ENCODE measurements at regions not wholly inside any gene's neighbourhood (a gene's known extent, or its start where the extent isn't known, plus 50 kb on each side); places are given as distances from the start of the nearest gene placed in this dataset.
"Not testable (repeated sequence)": the region's sequence is repeated elsewhere in the genome, so short reads cannot be mapped to it uniquely, and the experiment has no call there.

DNA sequence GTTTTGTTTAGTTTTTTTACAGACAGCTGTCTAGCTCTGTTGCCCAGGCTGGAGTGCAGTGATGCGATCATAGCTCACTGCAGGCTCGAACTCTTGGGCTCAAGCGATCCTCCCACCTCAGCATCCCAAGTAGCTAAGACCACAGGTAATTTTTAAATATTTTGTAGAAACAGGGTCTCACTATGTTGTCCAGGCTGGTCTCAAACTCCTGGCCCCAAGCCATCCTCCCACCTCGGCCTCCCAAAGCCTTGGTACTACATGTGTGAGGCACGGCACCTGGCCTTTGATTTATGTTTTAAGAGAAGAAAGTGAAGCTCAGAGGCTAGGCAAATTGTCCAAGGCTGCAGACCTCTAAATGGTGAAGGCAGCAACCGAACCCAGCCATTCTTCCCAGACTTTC, 98.6 kb upstream of the SVIL start:
- Histone ChIP-seq H3K9me3 (ENCODE audit: control insufficient read depth in 2 of 2, low read length in 2 of 2) (no peaks in the 10 kb centered on the region), H3K36me3 (ENCODE audit: control insufficient read depth in 2 of 2, insufficient read depth in 2 of 2, low read length in 2 of 2) (no peaks in the 10 kb centered on the region), H3K27ac (ENCODE audit: low read depth in 2 of 2, low read length in 2 of 2) (peak overlapping the region in 1 of 2 donors; percentile 0), H3K4me1 (ENCODE audit: control insufficient read depth in 2 of 2, insufficient read depth in 2 of 2, low read length in 2 of 2) (peaks cover 21 to 23% of the 10 kb centered on the region in 2 donors), H3K9ac (ENCODE audit: low read depth in 1 of 2, low read length in 2 of 2) (no peak overlapping the region), H3K27me3 (ENCODE audit: control insufficient read depth in 2 of 2, insufficient read depth in 2 of 2, low read length in 2 of 2) (no peaks in the 10 kb centered on the region), H3K4me3 (ENCODE audit: low read length in 2 of 2) (peak overlapping the region in 1 of 2 donors; percentile 80)

DNA sequence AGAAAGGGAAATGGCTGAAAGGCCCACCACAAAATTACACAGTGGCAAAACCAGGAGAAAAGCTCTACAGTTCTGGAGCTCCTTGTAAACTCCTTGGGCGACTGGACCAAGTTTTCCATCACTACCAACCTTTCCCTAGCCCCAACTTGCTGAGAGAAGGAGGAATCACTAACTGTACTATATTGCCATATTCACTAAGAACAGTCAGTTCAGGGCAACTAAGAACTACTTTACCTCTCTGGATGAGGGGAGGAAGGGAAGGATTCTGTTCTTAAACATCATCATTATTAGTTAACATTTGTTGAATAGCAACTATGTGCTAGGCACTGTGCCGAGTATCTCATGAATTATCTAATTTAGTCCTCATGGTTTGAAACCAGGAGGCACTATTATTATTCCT, 98.1 kb upstream of the SVIL start:
- H3K27me3 ChIP-seq (ENCODE audit: control insufficient read depth in 2 of 2, insufficient read depth in 2 of 2, low read length in 2 of 2), result no peaks in the 10 kb centered on the region
- H3K4me1 ChIP-seq (ENCODE audit: control insufficient read depth in 2 of 2, insufficient read depth in 2 of 2, low read length in 2 of 2), result peaks cover 21 to 23% of the 10 kb centered on the region in 2 donors
- no peak overlapping the region for H3K9ac ChIP-seq (ENCODE audit: low read depth in 1 of 2, low read length in 2 of 2)
- H3K9me3 ChIP-seq (ENCODE audit: control insufficient read depth in 2 of 2, low read length in 2 of 2), result no peaks in the 10 kb centered on the region
- H3K4me3 ChIP-seq (ENCODE audit: low read length in 2 of 2), result no peak overlapping the region
- H3K27ac ChIP-seq (ENCODE audit: low read depth in 2 of 2, low read length in 2 of 2), result peak overlapping the region in 1 of 2 donors; percentile 0
- no peaks in the 10 kb centered on the region for H3K36me3 ChIP-seq (ENCODE audit: control insufficient read depth in 2 of 2, insufficient read depth in 2 of 2, low read length in 2 of 2)

DNA sequence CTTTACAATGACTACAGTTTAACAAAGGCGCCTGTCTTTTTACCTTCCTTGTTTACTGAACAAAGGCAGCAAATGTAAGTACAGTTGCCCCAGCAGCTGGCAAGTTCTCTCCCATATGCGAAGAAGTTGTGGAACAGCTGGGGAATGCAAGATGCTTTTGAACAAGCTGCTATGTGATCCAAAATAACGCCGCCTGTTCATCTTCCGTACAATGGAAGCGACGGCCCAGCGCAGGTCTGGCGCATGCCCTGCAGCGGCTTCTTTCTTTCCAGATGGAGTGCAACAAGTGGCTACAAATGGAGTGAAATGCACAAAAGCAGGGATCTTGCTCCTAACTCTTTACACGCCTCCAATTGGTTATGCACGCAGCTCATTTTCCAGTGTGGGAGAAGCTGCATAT, 97.0 kb upstream of the SVIL start:
- Histone ChIP-seq H3K27me3 (ENCODE audit: control insufficient read depth in 2 of 2, insufficient read depth in 2 of 2, low read length in 2 of 2) (no peaks in the 10 kb centered on the region), H3K4me3 (ENCODE audit: low read length in 2 of 2) (no peak overlapping the region), H3K9ac (ENCODE audit: low read depth in 1 of 2, low read length in 2 of 2) (no peak overlapping the region), H3K4me1 (ENCODE audit: control insufficient read depth in 2 of 2, insufficient read depth in 2 of 2, low read length in 2 of 2) (peaks cover 19 to 23% of the 10 kb centered on the region in 2 donors), H3K27ac (ENCODE audit: low read depth in 2 of 2, low read length in 2 of 2) (peak overlapping the region in 1 of 2 donors; percentile 9), H3K36me3 (ENCODE audit: control insufficient read depth in 2 of 2, insufficient read depth in 2 of 2, low read length in 2 of 2) (no peaks in the 10 kb centered on the region), H3K9me3 (ENCODE audit: control insufficient read depth in 2 of 2, low read length in 2 of 2) (no peaks in the 10 kb centered on the region)

DNA sequence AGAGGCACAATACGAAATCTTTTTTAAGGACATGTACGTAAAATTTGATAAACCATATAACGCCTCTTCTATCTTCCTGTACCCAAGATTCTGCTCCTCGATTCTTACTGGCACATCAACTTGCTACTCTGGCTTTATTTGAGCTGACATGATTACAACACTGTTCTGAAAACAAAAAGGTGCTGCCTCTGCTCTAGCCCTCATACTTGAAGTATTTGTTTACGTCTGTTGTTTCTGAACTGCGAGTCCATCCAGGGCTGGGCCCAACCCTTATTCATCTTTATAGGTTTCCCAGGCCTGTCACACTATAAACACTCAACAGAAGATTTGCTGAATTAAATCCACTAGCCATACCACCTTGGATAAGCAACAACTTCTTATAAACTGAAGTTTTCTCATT, 96.2 kb upstream of the SVIL start:
- H3K36me3 ChIP-seq (ENCODE audit: control insufficient read depth in 2 of 2, insufficient read depth in 2 of 2, low read length in 2 of 2), result no peaks in the 10 kb centered on the region
- peaks cover 17 to 23% of the 10 kb centered on the region in 2 donors for H3K4me1 ChIP-seq (ENCODE audit: control insufficient read depth in 2 of 2, insufficient read depth in 2 of 2, low read length in 2 of 2)
- no peak overlapping the region for H3K4me3 ChIP-seq (ENCODE audit: low read length in 2 of 2)
- H3K9me3 ChIP-seq (ENCODE audit: control insufficient read depth in 2 of 2, low read length in 2 of 2), result no peaks in the 10 kb centered on the region
- peak overlapping the region in 1 of 2 donors; percentile 17 for H3K27ac ChIP-seq (ENCODE audit: low read depth in 2 of 2, low read length in 2 of 2)
- no peaks in the 10 kb centered on the region for H3K27me3 ChIP-seq (ENCODE audit: control insufficient read depth in 2 of 2, insufficient read depth in 2 of 2, low read length in 2 of 2)
- H3K9ac ChIP-seq (ENCODE audit: low read depth in 1 of 2, low read length in 2 of 2), result no peak overlapping the region

DNA sequence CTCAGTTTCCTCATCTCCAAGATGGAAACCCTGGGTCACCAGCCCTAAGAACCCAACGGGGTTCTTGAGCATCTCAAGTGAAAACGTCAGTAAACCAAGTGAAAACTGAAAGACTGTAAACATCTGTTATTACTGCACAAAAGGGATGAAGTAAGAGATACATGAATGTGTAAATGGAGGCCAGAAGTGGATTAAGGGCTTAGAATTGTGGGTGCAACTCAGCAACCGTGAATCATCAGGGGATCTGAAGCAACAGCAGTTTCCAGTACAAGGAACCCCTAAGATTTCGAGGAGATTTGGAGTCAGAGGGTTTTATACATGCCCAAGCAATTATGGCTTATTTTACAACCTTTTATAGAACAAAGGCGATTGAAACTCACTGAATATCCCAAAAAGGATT, 95.7 kb upstream of the SVIL start:
- H3K9me3 ChIP-seq (ENCODE audit: control insufficient read depth in 2 of 2, low read length in 2 of 2), result no peaks in the 10 kb centered on the region
- H3K4me3 ChIP-seq (ENCODE audit: low read length in 2 of 2), result no peak overlapping the region
- H3K27me3 ChIP-seq (ENCODE audit: control insufficient read depth in 2 of 2, insufficient read depth in 2 of 2, low read length in 2 of 2), result no peaks in the 10 kb centered on the region
- H3K36me3 ChIP-seq (ENCODE audit: control insufficient read depth in 2 of 2, insufficient read depth in 2 of 2, low read length in 2 of 2), result no peaks in the 10 kb centered on the region
- no peak overlapping the region for H3K9ac ChIP-seq (ENCODE audit: low read depth in 1 of 2, low read length in 2 of 2)
- peaks cover 20 to 24% of the 10 kb centered on the region in 2 donors for H3K4me1 ChIP-seq (ENCODE audit: control insufficient read depth in 2 of 2, insufficient read depth in 2 of 2, low read length in 2 of 2)
- peak overlapping the region in 1 of 2 donors; percentile 17 for H3K27ac ChIP-seq (ENCODE audit: low read depth in 2 of 2, low read length in 2 of 2)

DNA sequence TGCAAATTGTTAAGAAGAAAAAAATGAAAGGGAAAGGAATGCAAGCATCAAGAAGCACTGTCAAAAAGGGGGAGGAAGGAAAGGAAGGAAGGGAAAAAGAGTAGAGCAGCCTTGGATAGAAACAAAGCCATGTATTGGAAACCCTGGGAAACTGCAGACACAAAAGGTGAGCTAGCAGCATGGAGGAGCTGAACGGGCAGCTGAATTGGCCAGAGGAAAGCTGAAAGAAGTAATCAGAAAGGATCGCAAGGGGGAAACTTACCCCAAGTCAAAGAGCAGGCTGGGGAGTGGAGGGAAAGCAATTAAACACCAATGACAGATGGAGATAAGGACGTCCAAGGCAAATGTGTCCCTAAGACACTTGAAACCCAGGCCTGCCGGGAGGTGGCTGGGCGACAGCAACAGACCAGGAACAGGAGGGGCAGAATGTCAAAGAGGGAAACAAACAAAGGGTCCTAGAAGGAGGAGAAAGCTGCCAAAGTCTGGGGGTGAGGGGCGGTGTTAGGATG, 93.8 kb upstream of the SVIL start:
- H3K9ac ChIP-seq (ENCODE audit: low read depth in 1 of 2, low read length in 2 of 2), result no peak overlapping the region
- no peaks in the 10 kb centered on the region for H3K27me3 ChIP-seq (ENCODE audit: control insufficient read depth in 2 of 2, insufficient read depth in 2 of 2, low read length in 2 of 2)
- H3K27ac ChIP-seq (ENCODE audit: low read depth in 2 of 2, low read length in 2 of 2), result peak overlapping the region in 1 of 2 donors; percentile 16
- no peaks in the 10 kb centered on the region for H3K9me3 ChIP-seq (ENCODE audit: control insufficient read depth in 2 of 2, low read length in 2 of 2)
- no peak overlapping the region for H3K4me3 ChIP-seq (ENCODE audit: low read length in 2 of 2)
- H3K36me3 ChIP-seq (ENCODE audit: control insufficient read depth in 2 of 2, insufficient read depth in 2 of 2, low read length in 2 of 2), result no peaks in the 10 kb centered on the region
- peaks cover 17 to 19% of the 10 kb centered on the region in 2 donors for H3K4me1 ChIP-seq (ENCODE audit: control insufficient read depth in 2 of 2, insufficient read depth in 2 of 2, low read length in 2 of 2)

DNA sequence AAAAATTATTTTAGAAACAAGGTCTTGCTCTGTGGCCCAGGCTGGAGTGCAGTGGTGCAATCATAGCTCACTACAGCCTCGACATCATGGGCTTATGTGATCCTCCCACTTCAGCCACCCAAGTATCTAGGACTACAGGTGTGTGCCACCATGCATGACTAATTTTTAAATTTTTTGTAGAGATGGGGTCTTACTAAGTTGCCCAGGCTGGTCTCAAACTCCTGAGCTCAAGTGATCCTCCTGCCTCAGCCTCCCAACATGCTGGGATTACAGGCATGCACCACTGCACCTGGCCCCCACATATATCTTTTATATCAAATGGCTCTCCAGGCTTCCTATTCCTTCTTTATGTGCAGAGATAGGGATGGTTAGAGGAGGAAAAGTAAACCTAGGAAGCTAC, 91.2 kb upstream of the SVIL start:
- not testable (repeated sequence) for H3K27me3 ChIP-seq (ENCODE audit: control insufficient read depth in 2 of 2, insufficient read depth in 2 of 2, low read length in 2 of 2); H3K9me3 ChIP-seq (ENCODE audit: control insufficient read depth in 2 of 2, low read length in 2 of 2); H3K4me3 ChIP-seq (ENCODE audit: low read length in 2 of 2); H3K36me3 ChIP-seq (ENCODE audit: control insufficient read depth in 2 of 2, insufficient read depth in 2 of 2, low read length in 2 of 2); H3K9ac ChIP-seq (ENCODE audit: low read depth in 1 of 2, low read length in 2 of 2); H3K27ac ChIP-seq (ENCODE audit: low read depth in 2 of 2, low read length in 2 of 2)
- H3K4me1 ChIP-seq (ENCODE audit: control insufficient read depth in 2 of 2, insufficient read depth in 2 of 2, low read length in 2 of 2), result peaks cover 8 to 17% of the 10 kb centered on the region in 2 donors

DNA sequence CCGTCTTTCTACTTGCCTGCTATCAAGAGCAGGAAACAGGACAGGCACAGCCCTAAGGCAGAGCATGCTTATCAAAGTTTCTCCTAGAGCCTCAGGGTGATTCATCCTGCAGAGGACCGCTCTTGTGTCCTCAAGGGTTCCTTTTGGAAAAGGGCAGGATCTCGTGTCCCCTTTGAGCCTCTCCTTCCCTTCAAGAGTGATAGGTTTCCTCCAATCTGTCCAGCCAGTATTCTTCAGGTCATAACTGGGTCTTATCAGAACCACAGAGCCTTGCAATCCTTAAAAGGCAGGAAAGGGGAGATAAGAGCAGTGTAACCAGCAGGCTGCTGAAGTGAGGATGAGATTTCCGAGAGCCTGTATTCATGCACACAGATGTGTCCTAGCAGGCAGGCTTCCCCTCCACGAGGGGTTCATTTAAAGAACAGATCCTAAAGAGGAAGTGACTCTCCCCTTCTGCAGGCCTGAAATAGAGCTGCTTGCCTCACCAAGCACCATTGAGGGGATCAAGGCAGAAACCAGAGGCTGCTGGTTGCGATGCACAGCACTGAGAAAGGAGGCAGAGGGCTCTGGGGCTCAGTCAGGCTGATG, 90.5 kb upstream of the SVIL start:
- Histone ChIP-seq H3K9me3 (ENCODE audit: control insufficient read depth in 2 of 2, low read length in 2 of 2) (no peaks in the 10 kb centered on the region), H3K9ac (ENCODE audit: low read depth in 1 of 2, low read length in 2 of 2) (no peak overlapping the region), H3K27ac (ENCODE audit: low read depth in 2 of 2, low read length in 2 of 2) (no peak overlapping the region), H3K36me3 (ENCODE audit: control insufficient read depth in 2 of 2, insufficient read depth in 2 of 2, low read length in 2 of 2) (no peaks in the 10 kb centered on the region), H3K27me3 (ENCODE audit: control insufficient read depth in 2 of 2, insufficient read depth in 2 of 2, low read length in 2 of 2) (no peaks in the 10 kb centered on the region), H3K4me1 (ENCODE audit: control insufficient read depth in 2 of 2, insufficient read depth in 2 of 2, low read length in 2 of 2) (peaks cover 8 to 13% of the 10 kb centered on the region in 2 donors), H3K4me3 (ENCODE audit: low read length in 2 of 2) (peak overlapping the region in 1 of 2 donors; percentile 33)

DNA sequence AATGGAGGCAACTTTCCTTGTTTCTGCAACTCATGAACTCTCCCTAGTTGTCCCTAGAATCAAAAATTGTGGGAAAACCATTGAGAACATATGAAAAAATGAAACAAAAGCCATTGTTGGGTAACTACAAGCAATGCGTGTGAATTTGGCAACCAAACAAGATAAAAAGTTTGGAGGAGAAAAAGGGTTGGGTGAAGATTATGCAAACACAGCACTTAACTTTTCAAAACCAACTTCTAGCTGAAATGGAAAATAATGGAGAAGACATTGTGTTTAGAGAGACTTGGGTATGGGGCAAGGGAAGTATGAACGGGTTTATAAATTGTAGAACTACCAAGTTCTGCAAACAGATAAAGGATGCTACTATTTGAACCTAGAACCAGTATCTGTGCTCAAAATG, 89.0 kb upstream of the SVIL start:
- Histone ChIP-seq H3K27ac (ENCODE audit: low read depth in 2 of 2, low read length in 2 of 2) (no peak overlapping the region), H3K4me1 (ENCODE audit: control insufficient read depth in 2 of 2, insufficient read depth in 2 of 2, low read length in 2 of 2) (peaks cover 8 to 10% of the 10 kb centered on the region in 2 donors), H3K9ac (ENCODE audit: low read depth in 1 of 2, low read length in 2 of 2) (no peak overlapping the region), H3K36me3 (ENCODE audit: control insufficient read depth in 2 of 2, insufficient read depth in 2 of 2, low read length in 2 of 2) (no peaks in the 10 kb centered on the region), H3K9me3 (ENCODE audit: control insufficient read depth in 2 of 2, low read length in 2 of 2) (peaks cover 0 to 3% of the 10 kb centered on the region in 2 donors), H3K4me3 (ENCODE audit: low read length in 2 of 2) (no peak overlapping the region), H3K27me3 (ENCODE audit: control insufficient read depth in 2 of 2, insufficient read depth in 2 of 2, low read length in 2 of 2) (no peaks in the 10 kb centered on the region)

DNA sequence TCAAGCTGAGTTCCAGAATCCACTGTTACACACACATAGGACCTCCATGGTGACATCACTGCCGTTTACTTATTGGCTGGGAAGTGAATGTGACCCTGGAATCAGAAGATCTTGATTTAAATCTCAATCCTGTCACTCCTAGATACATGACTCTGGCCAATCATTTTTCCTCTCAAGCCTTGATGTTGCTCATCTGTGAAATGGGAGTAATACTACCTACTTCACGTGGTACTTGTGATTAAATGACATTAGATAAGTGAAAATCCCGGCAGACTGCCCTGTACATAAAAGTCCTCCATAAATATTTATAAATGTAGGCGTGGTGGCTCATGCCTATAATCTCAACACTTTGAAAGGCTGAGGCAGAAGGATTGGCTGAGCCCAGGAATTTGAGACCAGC, 88.0 kb upstream of the SVIL start:
- peaks cover 8% of the 10 kb centered on the region in 2 donors for H3K4me1 ChIP-seq (ENCODE audit: control insufficient read depth in 2 of 2, insufficient read depth in 2 of 2, low read length in 2 of 2)
- peaks cover 0 to 3% of the 10 kb centered on the region in 2 donors for H3K9me3 ChIP-seq (ENCODE audit: control insufficient read depth in 2 of 2, low read length in 2 of 2)
- H3K4me3 ChIP-seq (ENCODE audit: low read length in 2 of 2), result no peak overlapping the region
- H3K27ac ChIP-seq (ENCODE audit: low read depth in 2 of 2, low read length in 2 of 2), result no peak overlapping the region
- H3K36me3 ChIP-seq (ENCODE audit: control insufficient read depth in 2 of 2, insufficient read depth in 2 of 2, low read length in 2 of 2), result no peaks in the 10 kb centered on the region
- no peak overlapping the region for H3K9ac ChIP-seq (ENCODE audit: low read depth in 1 of 2, low read length in 2 of 2)
- no peaks in the 10 kb centered on the region for H3K27me3 ChIP-seq (ENCODE audit: control insufficient read depth in 2 of 2, insufficient read depth in 2 of 2, low read length in 2 of 2)
